Breast epithelium (tissue), 3 donors: ENCODE measurements at regions not wholly inside any gene's neighbourhood (a gene's known extent, or its start where the extent isn't known, plus 50 kb on each side); places are given as distances from the start of the nearest gene placed in this dataset.

ENCODE experiments used
- CTCF ChIP-seq, 3 donors: fragments of 450-650 bp; IDR thresholded peaks; one replicate each; pipeline ENCODE4 v1.5.1; 2016 to 2017; ENCODE audit warnings: antibody characterized with exemption in 3 of 3, mild to moderate bottlenecking in 3 of 3, moderate library complexity in 3 of 3
- POLR2A ChIP-seq: fragments of 450-650 bp; IDR thresholded peaks from one replicate; pipeline ENCODE4 v1.6.1; 2016; ENCODE audit warnings: antibody characterized with exemption, mild to moderate bottlenecking, moderate library complexity
- POLR2AphosphoS5 ChIP-seq, 3 donors: sonication (generic); formaldehyde crosslinking; IDR thresholded peaks; one replicate each; pipeline ENCODE4 v1.6.1; 2017; ENCODE audit warnings: antibody characterized with exemption in 3 of 3

GRCh38 chr5:56663523-56663922, 151.8 kb upstream of the MAP3K1 start:
- no peak for TF ChIP-seq POLR2AphosphoS5 (IDR thresholded peaks at IDR 0.05)
- no peak for TF ChIP-seq CTCF (IDR thresholded peaks at IDR 0.05)
- TF ChIP-seq POLR2A: no peak
